Keratinocyte (primary cell): ENCODE measurements at regions not wholly inside any gene's neighbourhood (a gene's known extent, or its start where the extent isn't known, plus 50 kb on each side); places are given as distances from the start of the nearest gene placed in this dataset.

Experiments used
- DNase-seq: peaks from one replicate; pipeline ENCODE4 v3.0.0-alpha.2; 2011; ENCODE audit warnings: low read depth, missing footprints, low spot score
- FAIRE-seq: peaks from 2 replicates; lab custom pipeline; 2011; peaks lifted over from hg19 to GRCh38; lab: Jason Lieb, UNC
- H2AFZ ChIP-seq: 2 replicates; pipeline ENCODE4 v1.6.0; 2012; ENCODE audit warnings: low read length, control low read depth, inconsistent platforms; ENCODE audit not compliant: control insufficient read depth
- H3K27ac ChIP-seq: 2 replicates; pipeline ENCODE4 v1.5.1; 2011; ENCODE audit warnings: low read length; ENCODE audit not compliant: control insufficient read depth, insufficient read depth
- H3K27me3 ChIP-seq: 3 replicates; pipeline ENCODE4 v1.6.0; 2011; ENCODE audit warnings: low read length; ENCODE audit not compliant: control insufficient read depth, insufficient read depth; ENCODE audit errors: extremely low read depth
- H3K36me3 ChIP-seq, 2 experiments: 2 replicates in 1 of 2; 3 replicates in 1 of 2; pipeline ENCODE4 v1.5.1; 2011; ENCODE audit warnings: low read length in 2 of 2, mild to moderate bottlenecking in 1 of 2; ENCODE audit not compliant: control insufficient read depth in 2 of 2, insufficient read depth in 2 of 2; ENCODE audit errors: extremely low read depth in 1 of 2
- H3K4me1 ChIP-seq: 3 replicates; pipeline ENCODE4 v1.5.1; 2011; ENCODE audit warnings: low read length; ENCODE audit not compliant: control insufficient read depth, insufficient read depth; ENCODE audit errors: extremely low read depth
- H3K4me2 ChIP-seq: 3 replicates; pipeline ENCODE4 v1.6.0; 2011; ENCODE audit warnings: low read depth, low read length; ENCODE audit not compliant: control insufficient read depth, insufficient read depth; ENCODE audit errors: extremely low read depth
- H3K4me3 ChIP-seq, 3 experiments: fragments of 200-600 bp in 1 of 3; sonication (generic) in 1 of 3; 2 replicates in 2 of 3; 3 replicates in 1 of 3; pipeline ENCODE4 v1.5.1; 2011 to 2016; ENCODE audit warnings: low read length in 3 of 3, mild to moderate bottlenecking in 3 of 3, control low read depth in 2 of 3, inconsistent platforms in 1 of 3, low read depth in 1 of 3, mixed read lengths in 1 of 3, mixed run types in 1 of 3, moderate library complexity in 1 of 3; ENCODE audit not compliant: control insufficient read depth in 2 of 3, insufficient read depth in 2 of 3; ENCODE audit errors: extremely low read depth in 1 of 3
- H3K79me2 ChIP-seq: 2 replicates; pipeline ENCODE4 v1.6.0; 2012; ENCODE audit warnings: low read length; ENCODE audit not compliant: control insufficient read depth, insufficient read depth
- H3K9ac ChIP-seq: 3 replicates; pipeline ENCODE4 v1.6.0; 2011; ENCODE audit warnings: low read length; ENCODE audit not compliant: control insufficient read depth, insufficient read depth; ENCODE audit errors: extremely low read depth
- H3K9me1 ChIP-seq: 3 replicates; pipeline ENCODE4 v1.6.0; 2011; ENCODE audit warnings: low read length; ENCODE audit not compliant: control insufficient read depth, insufficient read depth; ENCODE audit errors: extremely low read depth
- H3K9me3 ChIP-seq: 2 replicates; pipeline ENCODE4 v1.5.1; 2012; ENCODE audit warnings: low read depth, low read length; ENCODE audit not compliant: control insufficient read depth
- H4K20me1 ChIP-seq: 3 replicates; pipeline ENCODE4 v1.6.0; 2011; ENCODE audit warnings: low read length; ENCODE audit not compliant: control insufficient read depth, insufficient read depth; ENCODE audit errors: extremely low read depth
- CTCF ChIP-seq, 3 experiments: IDR thresholded peaks in 1 of 3; conservative IDR thresholded peaks in 1 of 3; optimal IDR thresholded peaks in 1 of 3; 2 replicates in 2 of 3; 3 replicates in 1 of 3; pipeline versions ENCODE3 to v1.5.1; 2011; ENCODE audit warnings: low read length in 3 of 3, mild to moderate bottlenecking in 3 of 3, moderate library complexity in 2 of 3, control low read depth in 1 of 3, inconsistent platforms in 1 of 3; ENCODE audit not compliant: insufficient read depth in 2 of 3; ENCODE audit errors: extremely low read depth in 1 of 3
- EZH2 ChIP-seq: IDR thresholded peaks from one replicate; pipeline ENCODE4 v1.6.1; 2012; ENCODE audit warnings: inconsistent platforms, mild to moderate bottlenecking, low read length, moderate library complexity
- dilution Hi-C: fragments of 300-500 bp; cut with MboI; formaldehyde crosslinking; loops from one replicate; pipeline ENCODE4 v1.7.0; 2020; ENCODE audit warnings: low sequenced_read_pairs; ENCODE audit not compliant: extremely low pct_ligation_motif_present

GRCh38 chr12:18859400-18859799, 121.5 kb downstream of the CAPZA3 start:
- no peak overlapping the region for H3K4me2 ChIP-seq
- no peaks in the 10 kb centered on the region for H3K9me1 ChIP-seq
- DNase-seq (no peak), FAIRE-seq (no peak)
- dilution Hi-C loops, result no loop called here
- H3K36me3 ChIP-seq, result no peaks in the 10 kb centered on the region
- H3K4me3 ChIP-seq, result no peak overlapping the region
- H3K27ac ChIP-seq, result no peak overlapping the region
- no peak for TF ChIP-seq CTCF (optimal IDR thresholded peaks at IDR 0.05 in 1 of 3, IDR thresholded peaks at IDR 0.05 in 1 of 3, conservative IDR thresholded peaks at IDR 0.05 in 1 of 3; ENCODE audit: extremely low read depth in 1 of 3, insufficient read depth in 2 of 3, low read length in 3 of 3)
- TF ChIP-seq EZH2, result no peak
- no peak overlapping the region for H3K9ac ChIP-seq
- H3K4me1 ChIP-seq, result no peaks in the 10 kb centered on the region
- no peak overlapping the region for H2AFZ ChIP-seq
- H3K9me3 ChIP-seq, result no peaks in the 10 kb centered on the region
- H3K79me2 ChIP-seq, result no peaks in the 10 kb centered on the region
- H4K20me1 ChIP-seq, result no peaks in the 10 kb centered on the region
- no peaks in the 10 kb centered on the region for H3K27me3 ChIP-seq

GRCh38 chr12:18861287-18861858, 123.5 kb downstream of the CAPZA3 start:
- FAIRE-seq (no peak), DNase-seq (no peak)
- Histone ChIP-seq H2AFZ (peak overlapping the region; percentile 31), H3K4me3 (no peak overlapping the region), H3K4me1 (peaks cover 7% of the 10 kb centered on the region), H3K36me3 (no peaks in the 10 kb centered on the region), H3K27ac (no peak overlapping the region), H3K9me3 (no peaks in the 10 kb centered on the region), H3K9me1 (no peaks in the 10 kb centered on the region), H4K20me1 (no peaks in the 10 kb centered on the region), H3K4me2 (no peak overlapping the region), H3K9ac (no peak overlapping the region), H3K79me2 (no peaks in the 10 kb centered on the region), H3K27me3 (no peaks in the 10 kb centered on the region)
- TF ChIP-seq CTCF (optimal IDR thresholded peaks at IDR 0.05 in 1 of 3, IDR thresholded peaks at IDR 0.05 in 1 of 3, conservative IDR thresholded peaks at IDR 0.05 in 1 of 3; ENCODE audit: extremely low read depth in 1 of 3, insufficient read depth in 2 of 3, low read length in 3 of 3), result peak in 2 of 3 experiments; percentile 28 to 55
- no peak for TF ChIP-seq EZH2
- dilution Hi-C loops, result no loop called here
